ENCODE measurements at regions not wholly inside any gene's neighbourhood (a gene's known extent, or its start where the extent isn't known, plus 50 kb on each side); places are given as distances from the start of the nearest gene placed in this dataset.

GRCh38 chr2:181189951-181190350, 209.5 kb downstream of the UBE2E3 start:
- TF ChIP-seq, protein P1, sequence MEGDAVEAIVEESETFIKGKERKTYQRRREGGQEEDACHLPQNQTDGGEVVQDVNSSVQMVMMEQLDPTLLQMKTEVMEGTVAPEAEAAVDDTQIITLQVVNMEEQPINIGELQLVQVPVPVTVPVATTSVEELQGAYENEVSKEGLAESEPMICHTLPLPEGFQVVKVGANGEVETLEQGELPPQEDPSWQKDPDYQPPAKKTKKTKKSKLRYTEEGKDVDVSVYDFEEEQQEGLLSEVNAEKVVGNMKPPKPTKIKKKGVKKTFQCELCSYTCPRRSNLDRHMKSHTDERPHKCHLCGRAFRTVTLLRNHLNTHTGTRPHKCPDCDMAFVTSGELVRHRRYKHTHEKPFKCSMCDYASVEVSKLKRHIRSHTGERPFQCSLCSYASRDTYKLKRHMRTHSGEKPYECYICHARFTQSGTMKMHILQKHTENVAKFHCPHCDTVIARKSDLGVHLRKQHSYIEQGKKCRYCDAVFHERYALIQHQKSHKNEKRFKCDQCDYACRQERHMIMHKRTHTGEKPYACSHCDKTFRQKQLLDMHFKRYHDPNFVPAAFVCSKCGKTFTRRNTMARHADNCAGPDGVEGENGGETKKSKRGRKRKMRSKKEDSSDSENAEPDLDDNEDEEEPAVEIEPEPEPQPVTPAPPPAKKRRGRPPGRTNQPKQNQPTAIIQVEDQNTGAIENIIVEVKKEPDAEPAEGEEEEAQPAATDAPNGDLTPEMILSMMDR (conservative IDR thresholded peaks at IDR 0.05) = no peak
- no peak for TF ChIP-seq EZH2 (IDR thresholded peaks at IDR 0.05; ENCODE audit: low read depth)
